ENCODE measurements at regions not wholly inside any gene's neighbourhood (a gene's known extent, or its start where the extent isn't known, plus 50 kb on each side); places are given as distances from the start of the nearest gene placed in this dataset.

- TF ChIP-seq SIN3A (IDR thresholded peaks at IDR 0.05; ENCODE audit: low read depth) (no peak), EZH2phosphoT487 (IDR thresholded peaks at IDR 0.05; ENCODE audit: borderline replicate concordance) (no peak), CTCF (IDR thresholded peaks at IDR 0.05 in 2 of 3, conservative IDR thresholded peaks at IDR 0.05 in 1 of 3; ENCODE audit: borderline replicate concordance in 1 of 3, insufficient read depth in 1 of 3, low read depth in 2 of 3, low read length in 2 of 3) (no peak), POLR2AphosphoS5 (IDR thresholded peaks at IDR 0.05; ENCODE audit: low read depth, low read length) (no peak), POLR2A (IDR thresholded peaks at IDR 0.05; ENCODE audit: borderline replicate concordance, extremely low read depth, insufficient read depth, insufficient read length) (no peak), REST (IDR thresholded peaks at IDR 0.05; ENCODE audit: low read depth) (no peak), EZH2 (IDR thresholded peaks at IDR 0.05) (no peak), FOSL1 (IDR thresholded peaks at IDR 0.05; ENCODE audit: low read depth) (no peak), ELF1 (IDR thresholded peaks at IDR 0.05; ENCODE audit: borderline replicate concordance, low read depth) (no peak), SP1 (IDR thresholded peaks at IDR 0.05; ENCODE audit: low read depth) (no peak), ATF3 (IDR thresholded peaks at IDR 0.05) (no peak)
Measured at GRCh38 chr19:30146346-30146745, 204.3 kb downstream of the URI1 start.
